Bronchial epithelial cell (primary cell): ENCODE measurements at regions not wholly inside any gene's neighbourhood (a gene's known extent, or its start where the extent isn't known, plus 50 kb on each side); places are given as distances from the start of the nearest gene placed in this dataset.
A peak's percentile ranks its signal among the peaks of the same experiment; 100 is the strongest.
"Not testable (repeated sequence)": the region's sequence is repeated elsewhere in the genome, so short reads cannot be mapped to it uniquely, and the experiment has no call there.

Experiments used
- DNase-seq: peaks from one replicate; pipeline ENCODE4 v3.0.0-alpha.2; 2010; ENCODE audit warnings: low read depth
- FAIRE-seq: peaks from 2 replicates; lab custom pipeline; 2011; peaks lifted over from hg19 to GRCh38; lab: Jason Lieb, UNC
- H3K27me3 ChIP-seq: 2 replicates; pipeline ENCODE4 v1.5.1; 2011; ENCODE audit warnings: low read length; ENCODE audit not compliant: control insufficient read depth, insufficient read depth
- H3K36me3 ChIP-seq: 2 replicates; pipeline ENCODE4 v1.5.1; 2011; ENCODE audit warnings: low read length; ENCODE audit not compliant: control insufficient read depth, insufficient read depth
- H3K4me3 ChIP-seq: 2 replicates; pipeline ENCODE4 v1.5.1; 2011; ENCODE audit warnings: mild to moderate bottlenecking, low read depth, low read length, control low read depth
- TF ChIP-seq, protein P1 (sequence below): IDR thresholded peaks from 2 replicates; pipeline ENCODE4 v1.5.1; 2011; ENCODE audit warnings: mild to moderate bottlenecking, moderate library complexity, low read length, control low read depth, inconsistent platforms; ENCODE audit not compliant: insufficient read depth, severe bottlenecking

DNA sequence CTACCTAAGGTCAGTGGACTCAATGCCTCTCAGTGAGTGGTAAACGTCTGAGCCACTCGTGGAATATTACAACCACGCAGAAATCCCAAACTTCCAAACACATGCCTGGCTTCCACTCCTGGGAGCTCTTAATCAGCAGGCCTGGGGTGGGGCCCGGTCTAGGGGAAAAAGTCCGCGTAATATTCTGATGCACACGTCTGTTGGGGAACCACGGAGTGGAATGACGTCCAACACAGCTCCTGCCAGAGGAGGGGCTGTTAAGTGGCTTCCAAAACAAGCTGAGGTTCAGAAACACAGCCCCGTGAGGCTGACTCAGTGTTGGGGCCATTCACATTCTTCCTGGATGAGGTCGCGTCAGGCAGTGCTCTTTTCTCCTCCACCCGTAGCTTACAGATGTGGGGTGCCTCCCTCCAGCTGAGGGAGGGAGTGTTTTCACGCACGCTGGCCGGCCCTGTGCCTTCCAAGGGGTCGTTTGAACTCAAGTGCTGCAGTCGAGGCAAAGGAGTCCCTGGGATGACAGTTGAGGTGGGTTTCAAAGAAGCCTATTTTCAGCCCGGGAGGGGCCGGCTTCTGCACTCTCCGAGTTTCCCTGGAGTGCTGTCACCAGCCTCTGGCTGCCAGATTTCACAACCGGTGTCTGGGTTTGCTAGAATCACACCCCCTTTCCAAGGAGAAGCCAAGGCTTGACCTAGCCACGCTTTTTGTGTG, 73.1 kb downstream of the ACKR3 start:
- Histone ChIP-seq H3K27me3 (no peaks in the 10 kb centered on the region), H3K36me3 (no peaks in the 10 kb centered on the region), H3K4me3 (no peak overlapping the region)
- DNase-seq (peak; percentile 94), FAIRE-seq (no peak)
- TF ChIP-seq, protein P1, sequence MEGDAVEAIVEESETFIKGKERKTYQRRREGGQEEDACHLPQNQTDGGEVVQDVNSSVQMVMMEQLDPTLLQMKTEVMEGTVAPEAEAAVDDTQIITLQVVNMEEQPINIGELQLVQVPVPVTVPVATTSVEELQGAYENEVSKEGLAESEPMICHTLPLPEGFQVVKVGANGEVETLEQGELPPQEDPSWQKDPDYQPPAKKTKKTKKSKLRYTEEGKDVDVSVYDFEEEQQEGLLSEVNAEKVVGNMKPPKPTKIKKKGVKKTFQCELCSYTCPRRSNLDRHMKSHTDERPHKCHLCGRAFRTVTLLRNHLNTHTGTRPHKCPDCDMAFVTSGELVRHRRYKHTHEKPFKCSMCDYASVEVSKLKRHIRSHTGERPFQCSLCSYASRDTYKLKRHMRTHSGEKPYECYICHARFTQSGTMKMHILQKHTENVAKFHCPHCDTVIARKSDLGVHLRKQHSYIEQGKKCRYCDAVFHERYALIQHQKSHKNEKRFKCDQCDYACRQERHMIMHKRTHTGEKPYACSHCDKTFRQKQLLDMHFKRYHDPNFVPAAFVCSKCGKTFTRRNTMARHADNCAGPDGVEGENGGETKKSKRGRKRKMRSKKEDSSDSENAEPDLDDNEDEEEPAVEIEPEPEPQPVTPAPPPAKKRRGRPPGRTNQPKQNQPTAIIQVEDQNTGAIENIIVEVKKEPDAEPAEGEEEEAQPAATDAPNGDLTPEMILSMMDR, result no peak

DNA sequence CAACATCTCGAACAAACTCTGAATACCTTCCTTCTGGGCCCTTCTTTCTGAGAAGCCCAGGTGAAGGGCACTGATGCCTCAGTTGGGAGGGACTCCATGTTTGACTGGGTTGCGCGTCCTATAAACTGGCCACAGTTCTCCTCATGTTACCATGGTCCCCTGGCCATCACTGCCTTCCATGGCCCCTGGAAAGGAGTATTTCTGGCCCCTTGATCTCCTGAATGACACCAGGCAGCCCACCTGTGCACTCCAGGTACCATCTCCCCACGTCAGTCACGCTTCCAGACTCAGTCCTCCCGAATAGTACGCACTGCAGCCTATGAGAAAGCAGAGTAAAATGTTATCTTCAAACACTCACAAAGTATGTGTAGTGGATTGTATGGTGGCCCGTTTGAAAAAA, 73.9 kb downstream of the ACKR3 start:
- DNase-seq (no peak), FAIRE-seq (no peak)
- no peaks in the 10 kb centered on the region for H3K36me3 ChIP-seq
- no peaks in the 10 kb centered on the region for H3K27me3 ChIP-seq
- H3K4me3 ChIP-seq, result no peak overlapping the region
- TF ChIP-seq, protein P1, result no peak

DNA sequence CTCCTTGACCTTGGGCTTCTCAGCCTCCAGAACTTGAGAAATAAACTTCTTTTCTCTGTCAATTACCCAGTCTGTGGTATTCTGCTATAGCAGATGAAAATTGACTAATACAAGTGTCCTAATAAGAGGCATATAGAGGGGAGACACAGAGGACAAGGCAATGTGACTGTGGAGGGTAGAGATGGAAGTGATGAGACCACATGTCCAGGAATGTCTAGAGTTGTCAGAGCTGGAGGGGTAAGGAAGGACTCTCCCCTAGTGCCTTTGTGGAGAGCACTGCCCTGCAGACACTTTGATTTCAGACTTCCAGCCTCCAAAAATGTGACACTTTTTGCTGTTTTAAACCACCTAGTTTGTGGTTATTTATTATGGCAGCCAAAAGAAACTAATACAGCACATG, 74.4 kb downstream of the ACKR3 start:
- H3K27me3 ChIP-seq, result no peaks in the 10 kb centered on the region
- TF ChIP-seq, protein P1, result no peak
- no peak for DNase-seq
- no peak overlapping the region for H3K4me3 ChIP-seq
- no peaks in the 10 kb centered on the region for H3K36me3 ChIP-seq
- no peak for FAIRE-seq

DNA sequence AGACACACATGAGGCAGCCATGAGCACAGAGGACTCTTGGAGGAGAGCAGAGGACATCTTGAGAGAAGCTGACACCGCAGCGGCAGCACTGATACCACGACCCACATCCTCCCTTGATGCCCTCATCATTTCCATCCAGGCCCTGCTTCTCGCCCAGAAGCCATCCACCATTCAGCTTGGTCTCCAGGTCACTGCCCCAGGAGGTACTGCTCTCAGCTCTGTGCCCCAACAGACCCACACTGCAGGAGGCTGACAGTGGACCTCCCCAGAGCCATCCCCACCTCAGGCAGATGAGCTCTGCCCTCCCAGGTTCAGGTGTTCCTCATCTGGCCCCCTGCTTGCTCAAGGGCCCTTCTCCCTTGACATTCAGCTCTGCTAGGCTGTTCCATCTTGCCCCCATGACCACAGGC, 74.9 kb downstream of the ACKR3 start:
- H3K4me3 ChIP-seq, result no peak overlapping the region
- H3K27me3 ChIP-seq, result no peaks in the 10 kb centered on the region
- TF ChIP-seq, protein P1, result no peak
- peak; percentile 62 for FAIRE-seq
- no peaks in the 10 kb centered on the region for H3K36me3 ChIP-seq
- no peak for DNase-seq

DNA sequence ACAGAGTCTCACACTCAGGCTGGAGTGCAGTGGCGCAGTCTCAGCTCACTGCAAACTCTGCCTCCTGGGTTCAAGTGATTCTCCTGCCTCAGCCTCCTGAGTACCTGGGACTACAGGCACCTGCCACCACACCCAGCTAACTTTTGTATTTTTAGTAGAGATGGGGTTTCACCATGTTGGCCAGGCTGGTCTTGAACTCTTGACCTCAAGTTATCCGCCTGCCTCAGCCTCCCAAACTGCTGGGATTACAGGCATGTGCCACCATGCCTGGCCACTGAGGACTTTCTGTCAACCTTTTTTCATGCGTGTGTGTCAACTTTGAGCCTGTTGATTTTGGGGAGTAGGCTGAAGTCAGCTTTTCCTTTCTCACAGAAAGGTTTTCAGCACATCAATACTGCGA, 75.5 kb downstream of the ACKR3 start:
- not testable (repeated sequence) for DNase-seq, H3K4me3 ChIP-seq, FAIRE-seq, H3K27me3 ChIP-seq, H3K36me3 ChIP-seq

DNA sequence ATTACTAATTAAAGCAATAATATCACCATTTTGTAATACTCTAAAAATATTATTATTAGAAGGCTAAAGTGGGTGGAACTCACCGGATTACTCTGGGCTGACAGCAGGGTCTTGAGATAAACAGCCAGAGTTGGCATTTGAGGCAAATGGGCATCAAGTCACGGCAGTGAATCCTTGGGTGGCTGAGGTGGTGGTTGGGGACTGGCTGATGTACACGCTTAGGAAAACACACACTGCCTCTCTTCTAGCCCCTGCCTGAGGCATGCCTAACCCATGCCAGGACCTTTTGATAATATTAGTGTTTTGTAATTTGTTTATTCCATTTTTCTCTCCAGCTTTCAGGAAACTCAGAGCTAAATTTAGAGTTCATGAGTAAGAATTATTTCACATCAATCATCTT, 76.8 kb downstream of the ACKR3 start:
- DNase-seq (no peak), FAIRE-seq (no peak)

More for the DNA sequence above, 76.8 kb downstream of the ACKR3 start:
- Histone ChIP-seq H3K4me3 (no peak overlapping the region), H3K27me3 (no peaks in the 10 kb centered on the region), H3K36me3 (no peaks in the 10 kb centered on the region)
- TF ChIP-seq, protein P1, result no peak
